A673 (cell line): ENCODE measurements at regions not wholly inside any gene's neighbourhood (a gene's known extent, or its start where the extent isn't known, plus 50 kb on each side); places are given as distances from the start of the nearest gene placed in this dataset.

Experiments used
- EZH2 ChIP-seq: fragments of 200-600 bp; sonication (generic); IDR thresholded peaks from 2 replicates; pipeline ENCODE4 v1.6.1; 2017; ENCODE audit warnings: borderline replicate concordance, low read depth, mild to moderate bottlenecking, mixed read lengths, antibody characterized with exemption, low read length; ENCODE audit not compliant: poor library complexity, severe bottlenecking
- TF ChIP-seq, protein P1 (sequence below): fragments of 300-800, 200-600 bp; sonication (generic); conservative IDR thresholded peaks from 2 replicates; pipeline ENCODE4 v1.5.1; 2017; ENCODE audit warnings: low read depth, mild to moderate bottlenecking, antibody characterized with exemption, low read length, moderate library complexity, mixed read lengths

DNA sequence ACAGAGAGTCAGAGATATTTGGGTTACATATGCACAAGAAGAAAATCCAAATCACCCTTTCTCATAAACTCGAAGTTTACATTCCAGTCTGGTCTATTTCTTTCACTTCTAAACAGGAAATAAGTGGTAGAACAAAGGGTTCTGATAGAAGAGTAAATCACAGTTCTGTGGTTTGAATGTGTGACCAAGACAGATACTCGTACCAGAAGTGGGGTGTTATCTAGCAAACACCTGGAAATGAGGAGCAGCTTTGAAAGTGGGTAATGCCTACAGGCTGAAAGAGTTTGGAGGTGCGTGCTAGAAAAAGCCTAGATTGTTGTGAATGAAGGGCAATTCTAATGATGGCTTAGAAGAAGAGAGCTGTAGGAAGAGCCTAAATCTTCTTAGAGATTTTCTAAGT lies 74.7 kb downstream of the FH start:
- TF ChIP-seq, protein P1, sequence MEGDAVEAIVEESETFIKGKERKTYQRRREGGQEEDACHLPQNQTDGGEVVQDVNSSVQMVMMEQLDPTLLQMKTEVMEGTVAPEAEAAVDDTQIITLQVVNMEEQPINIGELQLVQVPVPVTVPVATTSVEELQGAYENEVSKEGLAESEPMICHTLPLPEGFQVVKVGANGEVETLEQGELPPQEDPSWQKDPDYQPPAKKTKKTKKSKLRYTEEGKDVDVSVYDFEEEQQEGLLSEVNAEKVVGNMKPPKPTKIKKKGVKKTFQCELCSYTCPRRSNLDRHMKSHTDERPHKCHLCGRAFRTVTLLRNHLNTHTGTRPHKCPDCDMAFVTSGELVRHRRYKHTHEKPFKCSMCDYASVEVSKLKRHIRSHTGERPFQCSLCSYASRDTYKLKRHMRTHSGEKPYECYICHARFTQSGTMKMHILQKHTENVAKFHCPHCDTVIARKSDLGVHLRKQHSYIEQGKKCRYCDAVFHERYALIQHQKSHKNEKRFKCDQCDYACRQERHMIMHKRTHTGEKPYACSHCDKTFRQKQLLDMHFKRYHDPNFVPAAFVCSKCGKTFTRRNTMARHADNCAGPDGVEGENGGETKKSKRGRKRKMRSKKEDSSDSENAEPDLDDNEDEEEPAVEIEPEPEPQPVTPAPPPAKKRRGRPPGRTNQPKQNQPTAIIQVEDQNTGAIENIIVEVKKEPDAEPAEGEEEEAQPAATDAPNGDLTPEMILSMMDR: no peak
- no peak for TF ChIP-seq EZH2
